COLO668 (cell line): ENCODE measurements at regions not wholly inside any gene's neighbourhood (a gene's known extent, or its start where the extent isn't known, plus 50 kb on each side); places are given as distances from the start of the nearest gene placed in this dataset.
A peak's percentile ranks its signal among the peaks of the same experiment; 100 is the strongest.

Experiments used
- DNase-seq: peaks from one replicate; lab custom pipeline; 2025; ENCODE audit not compliant: unreplicated experiment; lab: John Stamatoyannopoulos, UW

DNA sequence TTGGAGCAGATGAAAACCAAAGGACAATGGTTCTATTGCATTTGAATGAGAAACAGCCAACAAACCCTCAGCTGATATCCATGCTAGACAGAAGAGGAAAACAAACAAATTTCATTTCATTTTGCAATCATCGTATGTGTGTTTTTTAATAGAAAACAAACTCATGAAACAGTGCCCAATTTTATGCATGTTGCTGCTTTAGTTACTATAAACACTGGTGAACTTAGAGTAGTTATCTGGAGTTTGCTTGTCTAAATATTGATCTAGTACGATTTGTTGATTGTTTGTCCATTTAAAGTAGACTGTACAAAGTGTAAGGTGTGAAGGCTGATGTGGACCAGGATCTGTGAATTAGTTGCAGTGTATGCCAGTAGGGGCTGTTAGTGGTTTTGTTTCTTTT, 166.6 kb downstream of the KITLG start:
- DNase-seq, result no peak

GRCh38 chr12:88416155-88416554, 164.1 kb downstream of the KITLG start:
- no peak for DNase-seq

GRCh38 chr12:88416786-88417185, 163.5 kb downstream of the KITLG start:
- no peak for DNase-seq

GRCh38 chr12:88417531-88417930, 162.7 kb downstream of the KITLG start:
- DNase-seq, result peak; percentile 28

- DNase-seq, result no peak
Measured at GRCh38 chr12:88418856-88419497, 161.3 kb downstream of the KITLG start.

GRCh38 chr12:88419794-88420193, 160.5 kb downstream of the KITLG start:
- DNase-seq, result no peak

DNA sequence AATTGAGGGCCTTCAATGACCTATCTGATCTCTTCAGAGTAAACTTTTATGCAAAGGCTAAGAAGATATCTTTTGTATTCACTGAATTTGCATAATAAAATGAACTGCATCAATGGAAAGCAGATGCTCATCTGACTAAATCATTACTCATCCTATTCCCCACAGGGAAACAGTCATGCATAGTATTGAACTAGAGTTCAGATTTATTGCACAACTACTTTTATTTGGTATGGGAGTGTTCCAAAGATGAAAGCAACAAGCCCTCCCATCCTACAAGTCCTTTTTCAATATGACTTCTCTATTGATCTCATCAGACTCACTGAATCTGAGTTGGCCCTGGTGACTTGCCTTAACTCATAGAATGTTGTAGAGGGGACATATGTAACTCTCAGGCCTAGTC, 159.8 kb downstream of the KITLG start:
- no peak for DNase-seq

- DNase-seq, result no peak
Measured at GRCh38 chr12:88424791-88425730, 155.2 kb downstream of the KITLG start.

- no peak for DNase-seq
Measured at GRCh38 chr12:88428350-88428749, 151.9 kb downstream of the KITLG start.

- peak; percentile 31 for DNase-seq
Measured at GRCh38 chr12:88431246-88431645, 149.0 kb downstream of the KITLG start.

- DNase-seq, result no peak
Measured at GRCh38 chr12:88432531-88433490, 147.5 kb downstream of the KITLG start.

GRCh38 chr12:88433997-88434703, 146.1 kb downstream of the KITLG start:
- DNase-seq, result no peak

DNA sequence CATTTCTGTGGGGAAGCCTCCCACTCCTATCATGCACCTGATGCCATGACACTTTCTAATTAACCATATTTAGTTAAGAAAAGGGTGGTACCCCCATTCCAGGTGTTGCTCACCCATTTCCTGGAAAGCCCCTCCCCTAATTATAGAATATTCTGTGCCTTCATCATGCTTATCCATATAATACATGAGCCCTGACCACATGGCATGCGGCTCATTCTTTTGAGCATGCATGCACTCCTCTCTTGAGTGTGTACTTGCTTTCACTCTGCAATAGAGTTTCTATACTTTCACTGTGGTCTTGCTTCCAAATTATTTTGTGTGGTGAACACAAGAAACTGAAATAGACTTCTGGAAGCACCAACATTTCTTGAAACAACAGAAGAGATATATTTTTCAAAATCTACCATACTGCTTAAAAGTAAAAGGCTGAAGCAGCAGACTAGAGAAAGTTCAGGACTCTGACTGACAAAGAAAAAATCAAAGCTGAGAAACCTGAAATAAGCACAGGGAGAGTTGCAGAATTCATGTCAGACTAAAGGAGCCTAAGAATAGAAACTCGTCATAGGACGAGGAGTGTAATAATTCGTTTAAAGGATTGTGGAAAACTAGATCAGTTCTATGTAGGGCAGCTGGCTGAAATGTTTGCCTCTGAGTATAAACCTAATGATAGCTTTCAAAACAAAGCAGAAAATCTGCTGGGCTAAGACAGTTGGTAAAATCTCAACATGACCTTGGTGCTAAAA, 144.8 kb downstream of the KITLG start:
- DNase-seq, result no peak

DNA sequence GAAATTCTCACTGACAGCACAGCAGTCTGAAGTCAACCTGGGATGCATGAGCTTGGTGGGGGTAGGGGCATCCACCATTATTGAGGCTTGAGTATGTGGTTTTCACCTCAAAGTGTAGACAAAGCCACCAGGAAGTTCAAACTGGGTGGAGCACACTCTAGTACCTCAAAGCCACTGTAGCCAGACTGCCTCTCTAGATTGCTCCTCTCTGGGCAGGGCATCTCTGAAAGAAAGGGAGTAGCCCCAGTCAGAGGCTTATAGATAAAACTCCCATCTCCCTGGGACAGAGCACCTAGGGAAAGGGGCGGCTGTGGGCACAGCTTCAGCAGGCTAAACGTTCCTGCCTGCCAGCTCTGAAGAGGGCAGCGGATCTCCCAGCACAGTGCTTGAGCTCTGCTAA, 143.0 kb downstream of the KITLG start:
- no peak for DNase-seq
